Hematopoietic multipotent progenitor cell treated with erythropoietin and hydrocortisone succinate and interleukin-3 and kit ligand, for 8 days (in vitro differentiated cells): ENCODE measurements at regions not wholly inside any gene's neighbourhood (a gene's known extent, or its start where the extent isn't known, plus 50 kb on each side); places are given as distances from the start of the nearest gene placed in this dataset.
"Not testable (repeated sequence)": the region's sequence is repeated elsewhere in the genome, so short reads cannot be mapped to it uniquely, and the experiment has no call there.

Experiments
- DNase-seq: peaks from one replicate; pipeline ENCODE4 v3.0.0-alpha.2; 2015

- DNase-seq: no peak
Measured at GRCh38 chr12:68984796-68985573, 52.0 kb upstream of the CPM start.

GRCh38 chr12:68997526-68997925 lies 64.6 kb upstream of the CPM start:
- not testable (repeated sequence) for DNase-seq

GRCh38 chr12:68998041-68998440 lies 65.1 kb upstream of the CPM start:
- no peak for DNase-seq

- no peak for DNase-seq
Measured at GRCh38 chr12:69000074-69000473, 67.1 kb upstream of the CPM start.

GRCh38 chr12:69000540-69001243 lies 67.7 kb upstream of the CPM start:
- no peak for DNase-seq

- DNase-seq: no peak
Measured at GRCh38 chr12:69001251-69001650, 68.3 kb upstream of the CPM start.

- no peak for DNase-seq
Measured at GRCh38 chr12:69002969-69003368, 70.0 kb upstream of the CPM start.

- DNase-seq: no peak
Measured at GRCh38 chr12:69003991-69004390, 71.0 kb upstream of the CPM start.

GRCh38 chr12:69007101-69007854 lies 74.3 kb upstream of the CPM start:
- DNase-seq: no peak

- DNase-seq: no peak
Measured at GRCh38 chr12:69007855-69008351, 74.9 kb upstream of the CPM start.

- DNase-seq: no peak
Measured at GRCh38 chr12:69008520-69008919, 75.5 kb upstream of the CPM start.

- no peak for DNase-seq
Measured at GRCh38 chr12:69014047-69014446, 81.1 kb upstream of the CPM start.

- DNase-seq: no peak
Measured at GRCh38 chr12:69015017-69015416, 82.0 kb upstream of the CPM start.

GRCh38 chr12:69015831-69016230 lies 82.9 kb upstream of the CPM start:
- no peak for DNase-seq

GRCh38 chr12:69019082-69019481 lies 86.1 kb upstream of the CPM start:
- no peak for DNase-seq

- no peak for DNase-seq
Measured at GRCh38 chr12:69019910-69020309, 86.9 kb upstream of the CPM start.

GRCh38 chr12:69022674-69023073 lies 89.7 kb upstream of the CPM start:
- DNase-seq: no peak

- DNase-seq: no peak
Measured at GRCh38 chr12:69023840-69024239, 90.9 kb upstream of the CPM start.

GRCh38 chr12:69024413-69024812 lies 91.4 kb upstream of the CPM start:
- DNase-seq: no peak

GRCh38 chr12:69024907-69025306 lies 91.9 kb upstream of the CPM start:
- no peak for DNase-seq

GRCh38 chr12:69026336-69026735 lies 93.4 kb upstream of the CPM start:
- no peak for DNase-seq

GRCh38 chr12:69027411-69027881 lies 94.5 kb upstream of the CPM start:
- no peak for DNase-seq

- DNase-seq: no peak
Measured at GRCh38 chr12:69028941-69029729, 96.2 kb upstream of the CPM start.
